Esophagus muscularis mucosa (tissue), 4 donors: ENCODE measurements at regions not wholly inside any gene's neighbourhood (a gene's known extent, or its start where the extent isn't known, plus 50 kb on each side); places are given as distances from the start of the nearest gene placed in this dataset.

Source experiments
- CTCF ChIP-seq, 3 experiments: fragments of 200-600 bp in 2 of 3; fragments of 450-650 bp in 1 of 3; sonication (generic) in 2 of 3; IDR thresholded peaks; one replicate each; pipeline ENCODE4 v1.5.1; 2017 to 2019; ENCODE audit warnings: antibody characterized with exemption in 3 of 3, mild to moderate bottlenecking in 2 of 3, moderate library complexity in 1 of 3
- EP300 ChIP-seq: sonication (generic); formaldehyde crosslinking; IDR thresholded peaks from one replicate; pipeline ENCODE4 v1.6.1; 2017; ENCODE audit warnings: antibody characterized with exemption
- POLR2A ChIP-seq: fragments of 450-650 bp; IDR thresholded peaks from one replicate; pipeline ENCODE4 v1.6.1; 2017; ENCODE audit warnings: antibody characterized with exemption, moderate library complexity, mild to moderate bottlenecking, low read depth
- POLR2AphosphoS5 ChIP-seq, 2 donors: sonication (generic); formaldehyde crosslinking; IDR thresholded peaks; one replicate each; pipeline ENCODE4 v1.6.1; 2017; ENCODE audit warnings: antibody characterized with exemption in 2 of 2

- no peak for TF ChIP-seq CTCF (IDR thresholded peaks at IDR 0.05)
- no peak for TF ChIP-seq POLR2A
- no peak for TF ChIP-seq POLR2AphosphoS5 (IDR thresholded peaks at IDR 0.05)
- no peak for TF ChIP-seq EP300
These were observed 92.1 kb upstream of the GADL1 start for GRCh38 chr3:30986551-30986950.
